ENCODE measurements at regions not wholly inside any gene's neighbourhood (a gene's known extent, or its start where the extent isn't known, plus 50 kb on each side); places are given as distances from the start of the nearest gene placed in this dataset.

GRCh38 chr17:54785643-54786268 is 114.9 kb upstream of the TOM1L1 start:
- in situ Hi-C loops (cut with MboI; ENCODE audit: low sequenced_read_pairs) (no loop called here), intact Hi-C loops (cut with micrococcal nuclease) (no loop called here), dilution Hi-C loops (cut with HindIII; ENCODE audit: low sequenced_read_pairs, unreplicated experiment) (no loop called here)
- Histone ChIP-seq H3K27ac (ENCODE audit: insufficient read depth, low read length) (no peak overlapping the region), H4K8ac (ENCODE audit: low read depth in 2 of 2, low read length in 2 of 2) (no peak overlapping the region), H3K14ac (replicated peaks; ENCODE audit: low read depth, low read length) (no peak overlapping the region), H4K91ac (ENCODE audit: insufficient read depth, low read depth, low read length) (no peak overlapping the region), H3K4me3 (ENCODE audit: insufficient read depth, low read depth, low read length) (no peak overlapping the region), H2AFZ (replicated peaks; ENCODE audit: low read length, poor library complexity) (no peak overlapping the region), H4K20me1 (ENCODE audit: insufficient read depth, low read length) (no peaks in the 10 kb centered on the region), H4K5ac (ENCODE audit: low read depth, low read length) (no peak overlapping the region), H2BK15ac (ENCODE audit: low read depth, low read length) (no peak overlapping the region), H2AK9ac (replicated peaks; ENCODE audit: low read depth, low read length, poor library complexity) (no peak overlapping the region), H3K4me1 (ENCODE audit: control insufficient read depth, insufficient read depth, low read length) (no peaks in the 10 kb centered on the region), H2BK120ac (ENCODE audit: low read depth, low read length) (no peak overlapping the region), H3K9me1 (ENCODE audit: insufficient read depth, low read length) (no peaks in the 10 kb centered on the region), H3K9me3 (ENCODE audit: control insufficient read depth, insufficient read depth, low read length) (peaks cover 8% of the 10 kb centered on the region), H2BK20ac (ENCODE audit: low read depth, low read length) (no peak overlapping the region), H3K23ac (ENCODE audit: low read depth, low read length) (no peak overlapping the region), H3K4me2 (ENCODE audit: low read depth, low read length) (no peak overlapping the region), H2BK5ac (ENCODE audit: low read depth, low read length, poor library complexity, severe bottlenecking) (no peak overlapping the region), H3K79me1 (ENCODE audit: low read depth in 1 of 2, low read length in 2 of 2) (no peaks in the 10 kb centered on the region), H3K18ac (ENCODE audit: low read depth, low read length) (no peak overlapping the region), H3K27me3 (ENCODE audit: control insufficient read depth, insufficient read depth, low read length) (no peaks in the 10 kb centered on the region), H3K56ac (ENCODE audit: extremely low read depth, insufficient read depth, low read length) (no peak overlapping the region), H3K9ac (ENCODE audit: low read depth, low read length) (no peak overlapping the region), H2AK5ac (ENCODE audit: low read depth, low read length) (no peak overlapping the region), H3K4ac (ENCODE audit: low read depth, low read length) (no peak overlapping the region), H3K36me3 (ENCODE audit: control insufficient read depth, insufficient read depth, low read length) (no peaks in the 10 kb centered on the region)
- ChIA-PET CTCF (no interaction called here), POLR2A (ENCODE audit: unreplicated experiment) (no interaction called here)
- ATAC-seq (ENCODE audit: low read depth) (no peak), DNase-seq (no peak)
- TF ChIP-seq NFE2L2 (IDR thresholded peaks at IDR 0.05; ENCODE audit: low read depth, low read length) (no peak), FOS (IDR thresholded peaks at IDR 0.05; ENCODE audit: low read depth, low read length) (no peak), MAZ (IDR thresholded peaks at IDR 0.05; ENCODE audit: borderline replicate concordance, low read depth, low read length) (no peak), RAD21 (IDR thresholded peaks at IDR 0.05; ENCODE audit: low read length) (no peak), CTCF (conservative IDR thresholded peaks at IDR 0.05; ENCODE audit: low read depth, low read length) (no peak), CEBPB (IDR thresholded peaks at IDR 0.05; ENCODE audit: low read depth, low read length) (no peak), RCOR1 (IDR thresholded peaks at IDR 0.05; ENCODE audit: insufficient replicate concordance, low read length) (no peak), USF2 (IDR thresholded peaks at IDR 0.05; ENCODE audit: low read depth, low read length) (no peak), MAFK (IDR thresholded peaks at IDR 0.05; ENCODE audit: low read depth, low read length) (no peak), RFX5 (IDR thresholded peaks at IDR 0.05; ENCODE audit: low read depth, low read length) (no peak)
- WGBS, 2 experiments (ENCODE audit: extremely low coverage in 2 of 2, insufficient read length in 1 of 2) = no CpG with 5 or more reads among the region's 8 CpGs
- no TSS peak for BruUV-seq (replicated peaks)

Measured in IMR-90 (cell line).